ENCODE measurements at regions not wholly inside any gene's neighbourhood (a gene's known extent, or its start where the extent isn't known, plus 50 kb on each side); places are given as distances from the start of the nearest gene placed in this dataset.

GRCh38 chr3:63128380-63128779 is 149.7 kb upstream of the SYNPR start (continued):
- no peak for TF ChIP-seq TCF7 (CRISPR knock-in tag; IDR thresholded peaks at IDR 0.05; ENCODE audit: low read depth)
- no peak for TF ChIP-seq SMAD3 (CRISPR knock-in tag; IDR thresholded peaks at IDR 0.05; ENCODE audit: borderline replicate concordance)
- TF ChIP-seq GTF2I (CRISPR knock-in tag; conservative IDR thresholded peaks at IDR 0.05): no peak
- no peak for TF ChIP-seq NFYB (CRISPR knock-in tag; conservative IDR thresholded peaks at IDR 0.05; ENCODE audit: low read depth)
- no peak for TF ChIP-seq MAX (CRISPR knock-in tag; IDR thresholded peaks at IDR 0.05)
- TF ChIP-seq CDX4 (CRISPR knock-in tag; IDR thresholded peaks at IDR 0.05; ENCODE audit: borderline replicate concordance): no peak
- no peak for TF ChIP-seq AFF4 (CRISPR knock-in tag; IDR thresholded peaks at IDR 0.05; ENCODE audit: borderline replicate concordance)
- TF ChIP-seq ATF1 (CRISPR knock-in tag; IDR thresholded peaks at IDR 0.05): no peak
- no peak for TF ChIP-seq RORB (CRISPR knock-in tag; IDR thresholded peaks at IDR 0.05)
- no peak for TF ChIP-seq PREB (CRISPR knock-in tag; IDR thresholded peaks at IDR 0.05; ENCODE audit: borderline replicate concordance)
- no peak for TF ChIP-seq E2F5 (CRISPR knock-in tag; IDR thresholded peaks at IDR 0.05)

GRCh38 chr3:63130625-63131024 is 147.5 kb upstream of the SYNPR start:
- DNase-seq (ENCODE audit: low spot score) (no peak), ATAC-seq (peak; percentile 64)
- ChIA-PET CTCF (no interaction called here), POLR2A (no interaction called here)
- TF ChIP-seq ELF4 (CRISPR knock-in tag; IDR thresholded peaks at IDR 0.05; ENCODE audit: low read depth) (no peak), ARID4B (CRISPR knock-in tag; IDR thresholded peaks at IDR 0.05; ENCODE audit: borderline replicate concordance) (no peak), TEAD1 (CRISPR knock-in tag; IDR thresholded peaks at IDR 0.05) (0 out of 2 replicates have a peak, but pooled peaks have one; percentile 37), ESRRA (CRISPR knock-in tag; IDR thresholded peaks at IDR 0.05; ENCODE audit: borderline replicate concordance) (no peak)
- H3K4me3 Mint-ChIP-seq: no peak overlapping the region
- H3K9me3 Mint-ChIP-seq: no peaks in the 10 kb centered on the region
- H3K27me3 Mint-ChIP-seq (ENCODE audit: low read depth): no peaks in the 10 kb centered on the region; the same call in 1 of the 2 replicates
- peaks cover 54% of the 10 kb centered on the region for H3K4me1 Mint-ChIP-seq
- H3K36me3 Mint-ChIP-seq: no peaks in the 10 kb centered on the region
- H3K27ac Mint-ChIP-seq: no peak overlapping the region
